K562 (cell line): ENCODE measurements at regions not wholly inside any gene's neighbourhood (a gene's known extent, or its start where the extent isn't known, plus 50 kb on each side); places are given as distances from the start of the nearest gene placed in this dataset.

ENCODE experiments used
- ATAC-seq: fragments of 200-7000 bp; cut with Tn5 transposase; 3 replicates; pipeline ENCODE4 v1.9.1; 2020; ENCODE audit warnings: moderate library complexity
- BruUV-seq: library from RNA; stranded (reverse); fragments of 400-500 nt; replicated peaks from 2 replicates; lab custom pipeline; 2021; lab: Mats Ljungman, UMichigan
- CTCF ChIA-PET: fragments of 300-600 bp; formaldehyde crosslinking; extraction: SDS; loops from one replicate; lab custom pipeline; 2021; ENCODE audit warnings: low intra/inter-chr PET ratio; lab: Yijun Ruan, JAX
- POLR2A ChIA-PET: fragments of 300-600, 350-650 bp; sonication (Branson Sonifier 250); formaldehyde crosslinking; extraction: SDS; loops from one replicate; lab custom pipeline; 2021; ENCODE audit warnings: antibody characterized with exemption, inconsistent platforms; lab: Yijun Ruan, JAX
- DNase-seq, 4 experiments: peaks; one replicate each; pipeline versions ENCODE4 v3.0.0 to v3.0.0-alpha.2; 2011 to 2018; ENCODE audit warnings: low spot score in 3 of 4, mixed read lengths in 3 of 4; ENCODE audit errors: extremely low read depth in 1 of 4
- FAIRE-seq: peaks from 2 replicates; lab custom pipeline; 2011; peaks lifted over from hg19 to GRCh38; lab: Jason Lieb, UNC
- H2AFZ ChIP-seq: 2 replicates; pipeline ENCODE4 v1.6.0; 2011; ENCODE audit warnings: low read depth, low read length, control low read depth, inconsistent platforms
- H3K27ac ChIP-seq: fragments of 200-600 bp; 3 replicates; pipeline ENCODE4 v1.8.0; 2011; ENCODE audit warnings: low read depth, mild to moderate bottlenecking, control low read depth, inconsistent platforms, low read length, moderate library complexity, mixed read lengths; ENCODE audit errors: extremely low read depth
- H3K27me3 ChIP-seq, 2 experiments: fragments of 300-600 bp in 1 of 2; 2 replicates in 1 of 2; 3 replicates in 1 of 2; pipeline versions ENCODE4 v1.6.0 to v1.8.0; 2011; ENCODE audit warnings: inconsistent platforms in 2 of 2, low read length in 2 of 2, mild to moderate bottlenecking in 1 of 2, mixed read lengths in 1 of 2, moderate library complexity in 1 of 2; ENCODE audit not compliant: control insufficient read depth in 2 of 2, insufficient read depth in 2 of 2
- H3K36me3 ChIP-seq: fragments of 300-600 bp; 3 replicates; pipeline ENCODE4 v1.8.0; 2011; ENCODE audit warnings: mild to moderate bottlenecking, low read length, inconsistent platforms; ENCODE audit not compliant: control insufficient read depth, insufficient read depth
- H3K4me1 ChIP-seq, 2 experiments: fragments of 200-600 bp in 1 of 2; replicated peaks in 1 of 2; 2 replicates in 1 of 2; 3 replicates in 1 of 2; pipeline versions ENCODE4 v1.5.1 to v1.8.0; 2011; ENCODE audit warnings: inconsistent platforms in 2 of 2, low read length in 2 of 2, mild to moderate bottlenecking in 1 of 2, mixed read lengths in 1 of 2, moderate library complexity in 1 of 2; ENCODE audit not compliant: control insufficient read depth in 2 of 2, insufficient read depth in 2 of 2
- H3K4me2 ChIP-seq: 2 replicates; pipeline ENCODE4 v1.6.1; 2011; ENCODE audit warnings: low read length, control low read depth, inconsistent platforms, mixed read lengths; ENCODE audit not compliant: insufficient read depth
- H3K4me3 ChIP-seq: fragments of 200-600 bp; sonication (generic), shearing (Covaris generic); 2 replicates; pipeline ENCODE4 v1.5.1; 2016; ENCODE audit warnings: control low read depth, inconsistent platforms
- H3K79me2 ChIP-seq: fragments of 200-600 bp; 3 replicates; pipeline ENCODE4 v1.8.0; 2011; ENCODE audit warnings: low read length, inconsistent platforms; ENCODE audit not compliant: control insufficient read depth, insufficient read depth
- H3K9ac ChIP-seq, 2 experiments: 2 replicates each; pipeline versions ENCODE4 v1.6.0 to v1.6.1; 2011; ENCODE audit warnings: low read depth in 2 of 2, low read length in 2 of 2, control low read depth in 1 of 2, inconsistent platforms in 1 of 2, mild to moderate bottlenecking in 1 of 2, mixed read lengths in 1 of 2; ENCODE audit not compliant: insufficient read depth in 1 of 2
- H3K9me1 ChIP-seq: one replicate; pipeline ENCODE4 v1.6.0; 2011; ENCODE audit warnings: inconsistent platforms, mild to moderate bottlenecking, low read length, moderate library complexity; ENCODE audit not compliant: control insufficient read depth, insufficient read depth
- H3K9me3 ChIP-seq: replicated peaks from 2 replicates; pipeline ENCODE4 v1.5.1; 2011; ENCODE audit warnings: low read depth, low read length, inconsistent platforms; ENCODE audit not compliant: control insufficient read depth, insufficient read depth
- H4K20me1 ChIP-seq: replicated peaks from 2 replicates; pipeline ENCODE4 v1.6.1; 2011; ENCODE audit warnings: low read length, inconsistent platforms, mixed read lengths; ENCODE audit not compliant: control insufficient read depth, insufficient read depth
- FOXJ2 ChIP-seq: fragments of 200-800 bp; sonication (Bioruptor generic); IDR thresholded peaks from 2 replicates; pipeline ENCODE4 v1.6.1; 2016; ENCODE audit warnings: missing genetic modification characterization, missing compliant biosample characterization
- FOXK1 ChIP-seq: sonication (generic); formaldehyde crosslinking; IDR thresholded peaks from 2 replicates; pipeline ENCODE4 v1.8.0; 2022; ENCODE audit warnings: missing genetic modification reagents, mild to moderate bottlenecking, borderline replicate concordance
- GTF2A2 ChIP-seq: IDR thresholded peaks from 2 replicates; pipeline ENCODE4 v1.6.1; 2016; ENCODE audit warnings: mild to moderate bottlenecking, missing genetic modification characterization, missing compliant biosample characterization
- HDAC6 ChIP-seq: IDR thresholded peaks from 2 replicates; pipeline ENCODE4 v1.6.1; 2012; ENCODE audit warnings: low read depth, mild to moderate bottlenecking, control low read depth, inconsistent platforms, low read length, moderate library complexity
- JUNB ChIP-seq: fragments of 450-650 bp; formaldehyde crosslinking; conservative IDR thresholded peaks from 2 replicates; pipeline ENCODE4 v1.4.0; 2020; ENCODE audit warnings: mild to moderate bottlenecking
- KHSRP ChIP-seq: fragments of 450-650 bp; IDR thresholded peaks from 2 replicates; pipeline ENCODE4 v1.6.1; 2017
- PYGO2 ChIP-seq: fragments of 450-650 bp; IDR thresholded peaks from 2 replicates; pipeline ENCODE4 v1.6.1; 2016; ENCODE audit warnings: mild to moderate bottlenecking, missing genetic modification characterization, moderate library complexity, missing compliant biosample characterization
- RBFOX2 ChIP-seq: fragments of 200-400 bp; formaldehyde crosslinking; IDR thresholded peaks from 2 replicates; pipeline ENCODE4 v1.6.1; 2017; ENCODE audit warnings: low read depth, mild to moderate bottlenecking, low read length, moderate library complexity
- SMC3 ChIP-seq: conservative IDR thresholded peaks from 2 replicates; pipeline ENCODE4 v1.6.1; 2011; ENCODE audit warnings: low read depth, low read length, improper control_type of control experiment; ENCODE audit not compliant: insufficient read depth
- SP1 ChIP-seq: sonication (generic); formaldehyde crosslinking; IDR thresholded peaks from 2 replicates; pipeline ENCODE4 v1.8.1; 2022; ENCODE audit warnings: mild to moderate bottlenecking, missing genetic modification reagents
- ZBTB1 ChIP-seq: sonication (generic); formaldehyde crosslinking; IDR thresholded peaks from 2 replicates; pipeline ENCODE4 v1.8.1; 2023; ENCODE audit warnings: missing genetic modification reagents, low read depth, mild to moderate bottlenecking, borderline replicate concordance
- ZBTB8A ChIP-seq: fragments of 450-650 bp; IDR thresholded peaks from 2 replicates; pipeline ENCODE4 v1.6.1; 2018; ENCODE audit warnings: mild to moderate bottlenecking, moderate library complexity; ENCODE audit not compliant: partially characterized antibody
- in situ Hi-C: fragments of 300-500 bp; cut with MboI; formaldehyde crosslinking; loops from 4 replicates; pipeline ENCODE4 v1.15.0; 2018; ENCODE audit warnings: inconsistent platforms, mixed read lengths
- intact Hi-C: fragments of 100-400 bp; cut with micrococcal nuclease; formaldehyde crosslinking; loops from 2 replicates; pipeline ENCODE4 v1.14.2; 2022
- TF ChIP-seq, protein P1 (sequence below), 2 experiments: fragments of 450-650 bp; IDR thresholded peaks; 2 replicates each; pipeline ENCODE4 v1.6.1; 2018; ENCODE audit warnings: mild to moderate bottlenecking in 2 of 2, low read depth in 1 of 2; ENCODE audit not compliant: partially characterized antibody in 2 of 2
- TF ChIP-seq, protein P2 (sequence below): sonication (generic); formaldehyde crosslinking; IDR thresholded peaks from 2 replicates; pipeline ENCODE4 v1.8.1; 2022; ENCODE audit warnings: missing genetic modification reagents
- TF ChIP-seq, protein P3 (sequence below): fragments of 250-450 bp; sonication (Bioruptor Pico); IDR thresholded peaks from 2 replicates; pipeline ENCODE4 v1.8.0; 2022; ENCODE audit warnings: inconsistent platforms, mild to moderate bottlenecking, moderate library complexity, borderline replicate concordance

GRCh38 chr4:73341454-73341853, 62.6 kb upstream of the ALB start (continued):
- TF ChIP-seq, protein P1, sequence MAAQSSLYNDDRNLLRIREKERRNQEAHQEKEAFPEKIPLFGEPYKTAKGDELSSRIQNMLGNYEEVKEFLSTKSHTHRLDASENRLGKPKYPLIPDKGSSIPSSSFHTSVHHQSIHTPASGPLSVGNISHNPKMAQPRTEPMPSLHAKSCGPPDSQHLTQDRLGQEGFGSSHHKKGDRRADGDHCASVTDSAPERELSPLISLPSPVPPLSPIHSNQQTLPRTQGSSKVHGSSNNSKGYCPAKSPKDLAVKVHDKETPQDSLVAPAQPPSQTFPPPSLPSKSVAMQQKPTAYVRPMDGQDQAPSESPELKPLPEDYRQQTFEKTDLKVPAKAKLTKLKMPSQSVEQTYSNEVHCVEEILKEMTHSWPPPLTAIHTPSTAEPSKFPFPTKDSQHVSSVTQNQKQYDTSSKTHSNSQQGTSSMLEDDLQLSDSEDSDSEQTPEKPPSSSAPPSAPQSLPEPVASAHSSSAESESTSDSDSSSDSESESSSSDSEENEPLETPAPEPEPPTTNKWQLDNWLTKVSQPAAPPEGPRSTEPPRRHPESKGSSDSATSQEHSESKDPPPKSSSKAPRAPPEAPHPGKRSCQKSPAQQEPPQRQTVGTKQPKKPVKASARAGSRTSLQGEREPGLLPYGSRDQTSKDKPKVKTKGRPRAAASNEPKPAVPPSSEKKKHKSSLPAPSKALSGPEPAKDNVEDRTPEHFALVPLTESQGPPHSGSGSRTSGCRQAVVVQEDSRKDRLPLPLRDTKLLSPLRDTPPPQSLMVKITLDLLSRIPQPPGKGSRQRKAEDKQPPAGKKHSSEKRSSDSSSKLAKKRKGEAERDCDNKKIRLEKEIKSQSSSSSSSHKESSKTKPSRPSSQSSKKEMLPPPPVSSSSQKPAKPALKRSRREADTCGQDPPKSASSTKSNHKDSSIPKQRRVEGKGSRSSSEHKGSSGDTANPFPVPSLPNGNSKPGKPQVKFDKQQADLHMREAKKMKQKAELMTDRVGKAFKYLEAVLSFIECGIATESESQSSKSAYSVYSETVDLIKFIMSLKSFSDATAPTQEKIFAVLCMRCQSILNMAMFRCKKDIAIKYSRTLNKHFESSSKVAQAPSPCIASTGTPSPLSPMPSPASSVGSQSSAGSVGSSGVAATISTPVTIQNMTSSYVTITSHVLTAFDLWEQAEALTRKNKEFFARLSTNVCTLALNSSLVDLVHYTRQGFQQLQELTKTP (IDR thresholded peaks at IDR 0.05; ENCODE audit: low read depth in 1 of 2, partially characterized antibody in 2 of 2), result no peak
- TF ChIP-seq KHSRP, result no peak
- TF ChIP-seq FOXK1, result no peak
- TF ChIP-seq JUNB (CRISPR knock-in tag), result no peak
- TF ChIP-seq, all 486 proteins: peak for 9

DNA sequence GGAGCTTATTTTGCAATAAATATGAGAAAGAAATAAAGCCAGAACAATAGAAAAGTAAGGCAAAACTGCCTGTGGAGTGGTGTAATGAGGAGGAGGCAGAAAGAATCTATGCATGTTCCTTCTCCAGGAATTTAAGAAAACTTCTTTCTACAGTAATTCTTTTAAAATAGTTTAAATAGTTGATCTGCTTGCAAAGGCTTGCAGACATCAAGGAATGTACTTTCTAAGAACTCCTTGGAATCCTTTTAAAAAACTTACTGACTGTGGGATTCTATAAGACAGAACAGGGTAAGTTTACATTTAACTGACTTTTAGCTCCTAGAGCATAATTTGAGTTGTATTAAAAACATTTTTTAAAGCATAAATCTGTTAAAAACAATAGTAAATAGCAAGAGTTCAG, 63.2 kb upstream of the ALB start:
- H3K9me3 ChIP-seq, result no peaks in the 10 kb centered on the region
- no peak for DNase-seq
- no peak overlapping the region for H2AFZ ChIP-seq
- no peak overlapping the region for H3K4me2 ChIP-seq
- H3K36me3 ChIP-seq, result no peaks in the 10 kb centered on the region
- FAIRE-seq, result no peak
- no peaks in the 10 kb centered on the region for H4K20me1 ChIP-seq
- peaks cover 0 to 2% of the 10 kb centered on the region in 2 experiments; a peak in 1 of 5 replicates for H3K4me1 ChIP-seq
- CTCF ChIA-PET, result interaction anchor here (1.3 to 2.6 kb wide), 3 partner anchors 105 to 793 kb away, joined by 3 to 19 read pairs (median 12); no protein-coding TSS in a partner anchor
- no peak overlapping the region for H3K4me3 ChIP-seq
- ATAC-seq, result no peak
- no TSS peak for BruUV-seq
- in situ Hi-C loops (loop anchor here (5.0 kb wide), 1 partner anchor 316 kb away; no protein-coding TSS in a partner anchor), intact Hi-C loops (loop anchor here (1.0 to 5.0 kb wide), 5 partner anchors 91 to 794 kb away; no protein-coding TSS in a partner anchor)
- H3K9me1 ChIP-seq, result no peaks in the 10 kb centered on the region
- H3K9ac ChIP-seq, result no peak overlapping the region
- H3K27me3 ChIP-seq, result no peaks in the 10 kb centered on the region
- POLR2A ChIA-PET, result no interaction called here
- no peaks in the 10 kb centered on the region for H3K79me2 ChIP-seq
- no peak overlapping the region for H3K27ac ChIP-seq
- TF ChIP-seq ZBTB8A (no peak), GTF2A2 (no peak), SMC3 (no peak), FOXJ2 (tag) (no peak), RBFOX2 (no peak), HDAC6 (no peak), PYGO2 (tag) (no peak), SP1 (no peak), ZBTB1 (CRISPR knock-in tag) (no peak)
- TF ChIP-seq, protein P2, sequence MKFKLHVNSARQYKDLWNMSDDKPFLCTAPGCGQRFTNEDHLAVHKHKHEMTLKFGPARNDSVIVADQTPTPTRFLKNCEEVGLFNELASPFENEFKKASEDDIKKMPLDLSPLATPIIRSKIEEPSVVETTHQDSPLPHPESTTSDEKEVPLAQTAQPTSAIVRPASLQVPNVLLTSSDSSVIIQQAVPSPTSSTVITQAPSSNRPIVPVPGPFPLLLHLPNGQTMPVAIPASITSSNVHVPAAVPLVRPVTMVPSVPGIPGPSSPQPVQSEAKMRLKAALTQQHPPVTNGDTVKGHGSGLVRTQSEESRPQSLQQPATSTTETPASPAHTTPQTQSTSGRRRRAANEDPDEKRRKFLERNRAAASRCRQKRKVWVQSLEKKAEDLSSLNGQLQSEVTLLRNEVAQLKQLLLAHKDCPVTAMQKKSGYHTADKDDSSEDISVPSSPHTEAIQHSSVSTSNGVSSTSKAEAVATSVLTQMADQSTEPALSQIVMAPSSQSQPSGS (CRISPR knock-in tag), result no peak
- TF ChIP-seq, protein P3, sequence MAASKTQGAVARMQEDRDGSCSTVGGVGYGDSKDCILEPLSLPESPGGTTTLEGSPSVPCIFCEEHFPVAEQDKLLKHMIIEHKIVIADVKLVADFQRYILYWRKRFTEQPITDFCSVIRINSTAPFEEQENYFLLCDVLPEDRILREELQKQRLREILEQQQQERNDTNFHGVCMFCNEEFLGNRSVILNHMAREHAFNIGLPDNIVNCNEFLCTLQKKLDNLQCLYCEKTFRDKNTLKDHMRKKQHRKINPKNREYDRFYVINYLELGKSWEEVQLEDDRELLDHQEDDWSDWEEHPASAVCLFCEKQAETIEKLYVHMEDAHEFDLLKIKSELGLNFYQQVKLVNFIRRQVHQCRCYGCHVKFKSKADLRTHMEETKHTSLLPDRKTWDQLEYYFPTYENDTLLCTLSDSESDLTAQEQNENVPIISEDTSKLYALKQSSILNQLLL (CRISPR knock-in tag), result no peak
